ENCODE measurements at regions not wholly inside any gene's neighbourhood (a gene's known extent, or its start where the extent isn't known, plus 50 kb on each side); places are given as distances from the start of the nearest gene placed in this dataset.
"Not testable (repeated sequence)": the region's sequence is repeated elsewhere in the genome, so short reads cannot be mapped to it uniquely, and the experiment has no call there.

DNA sequence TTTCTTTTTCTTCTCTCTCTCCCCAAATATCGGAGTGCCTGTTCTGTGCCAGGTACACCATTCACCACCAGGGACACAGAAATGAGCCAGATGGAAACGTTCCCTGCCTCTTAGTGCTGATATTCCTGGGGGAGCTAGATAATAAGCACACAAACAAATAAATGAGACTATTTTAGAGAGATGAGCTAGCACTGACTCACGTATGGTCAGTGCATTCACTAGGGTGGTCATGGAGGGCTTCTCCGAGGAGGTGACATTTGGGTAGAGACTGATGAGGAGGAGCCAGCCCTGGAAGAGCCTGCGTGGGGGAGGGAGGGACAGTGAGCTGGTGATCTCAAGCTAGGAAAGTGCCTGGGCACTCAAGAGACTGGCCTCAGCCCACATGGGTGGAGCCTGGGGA lies 252.3 kb upstream of the KCNG1 start:
- Histone ChIP-seq H3K36me3 (replicated peaks in 1 of 2) (no peaks in the 10 kb centered on the region), H3K4me3 (no peak overlapping the region), H3K27me3 (peaks cover 9% of the 10 kb centered on the region), H3K27ac (no peak overlapping the region), H3K4me1 (replicated peaks in 1 of 2) (no peaks in the 10 kb centered on the region), H3K9me3 (replicated peaks in 1 of 3) (no peaks in the 10 kb centered on the region)
- TF ChIP-seq, protein P1, sequence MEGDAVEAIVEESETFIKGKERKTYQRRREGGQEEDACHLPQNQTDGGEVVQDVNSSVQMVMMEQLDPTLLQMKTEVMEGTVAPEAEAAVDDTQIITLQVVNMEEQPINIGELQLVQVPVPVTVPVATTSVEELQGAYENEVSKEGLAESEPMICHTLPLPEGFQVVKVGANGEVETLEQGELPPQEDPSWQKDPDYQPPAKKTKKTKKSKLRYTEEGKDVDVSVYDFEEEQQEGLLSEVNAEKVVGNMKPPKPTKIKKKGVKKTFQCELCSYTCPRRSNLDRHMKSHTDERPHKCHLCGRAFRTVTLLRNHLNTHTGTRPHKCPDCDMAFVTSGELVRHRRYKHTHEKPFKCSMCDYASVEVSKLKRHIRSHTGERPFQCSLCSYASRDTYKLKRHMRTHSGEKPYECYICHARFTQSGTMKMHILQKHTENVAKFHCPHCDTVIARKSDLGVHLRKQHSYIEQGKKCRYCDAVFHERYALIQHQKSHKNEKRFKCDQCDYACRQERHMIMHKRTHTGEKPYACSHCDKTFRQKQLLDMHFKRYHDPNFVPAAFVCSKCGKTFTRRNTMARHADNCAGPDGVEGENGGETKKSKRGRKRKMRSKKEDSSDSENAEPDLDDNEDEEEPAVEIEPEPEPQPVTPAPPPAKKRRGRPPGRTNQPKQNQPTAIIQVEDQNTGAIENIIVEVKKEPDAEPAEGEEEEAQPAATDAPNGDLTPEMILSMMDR (IDR thresholded peaks at IDR 0.05), result no peak
- TF ChIP-seq POLR2A (IDR thresholded peaks at IDR 0.05), result no peak
- no peak for DNase-seq
- 56 to 68% (median 63%) methylated on average over 5 of the region's 5 CpGs for WGBS, 4 donors
- intact Hi-C loops (cut with DNase I), result no loop called here

DNA sequence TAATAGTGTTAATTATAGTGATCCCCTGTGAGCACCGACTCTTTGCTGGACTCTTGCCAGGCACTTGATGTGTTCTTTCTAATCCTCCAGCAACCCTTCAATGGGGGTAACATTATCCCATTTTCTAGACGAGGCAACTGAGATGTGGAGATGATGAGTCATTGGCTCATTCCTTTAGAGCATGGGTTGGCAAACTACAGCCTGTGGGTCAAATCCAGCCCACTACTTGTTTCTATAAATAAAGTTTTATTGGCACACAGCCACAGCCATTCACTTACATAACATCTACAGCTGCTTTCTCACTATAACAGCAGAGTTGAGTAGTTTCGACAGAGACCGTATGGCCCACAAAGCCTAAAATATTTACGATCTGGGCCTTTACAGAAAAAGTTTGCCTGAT lies 249.5 kb upstream of the KCNG1 start:
- peaks cover 9% of the 10 kb centered on the region for H3K27me3 ChIP-seq
- no peak for DNase-seq
- H3K4me1 ChIP-seq (replicated peaks in 1 of 2), result no peaks in the 10 kb centered on the region
- no peak for TF ChIP-seq POLR2A (IDR thresholded peaks at IDR 0.05)
- TF ChIP-seq, protein P1 (IDR thresholded peaks at IDR 0.05), result no peak
- H3K4me3 ChIP-seq, result no peak overlapping the region
- no peak overlapping the region for H3K27ac ChIP-seq
- H3K36me3 ChIP-seq (replicated peaks in 1 of 2), result no peaks in the 10 kb centered on the region
- intact Hi-C loops (cut with DNase I), result no loop called here
- WGBS, 4 donors, result 67 to 86% (median 73%) methylated on average over 4 to 5 of the region's 5 CpGs
- H3K9me3 ChIP-seq (replicated peaks in 1 of 3), result no peaks in the 10 kb centered on the region

GRCh38 chr20:51271931-51272330 lies 249.0 kb upstream of the KCNG1 start:
- Histone ChIP-seq H3K9me3 (replicated peaks in 1 of 3) (no peaks in the 10 kb centered on the region), H3K36me3 (replicated peaks in 1 of 2) (no peaks in the 10 kb centered on the region), H3K4me1 (replicated peaks in 1 of 2) (no peaks in the 10 kb centered on the region), H3K27ac (no peak overlapping the region), H3K27me3 (peaks cover 9% of the 10 kb centered on the region), H3K4me3 (no peak overlapping the region)
- TF ChIP-seq, protein P1 (IDR thresholded peaks at IDR 0.05), result no peak
- no peak for TF ChIP-seq POLR2A (IDR thresholded peaks at IDR 0.05)
- intact Hi-C loops (cut with DNase I), result no loop called here
- no peak for DNase-seq
- 77 to 81% (median 79%) methylated on average over 7 of the region's 7 CpGs for WGBS, 4 donors

GRCh38 chr20:51271289-51271688 lies 248.4 kb upstream of the KCNG1 start:
- H3K4me1 ChIP-seq (replicated peaks in 1 of 2), result not testable (repeated sequence)

DNA sequence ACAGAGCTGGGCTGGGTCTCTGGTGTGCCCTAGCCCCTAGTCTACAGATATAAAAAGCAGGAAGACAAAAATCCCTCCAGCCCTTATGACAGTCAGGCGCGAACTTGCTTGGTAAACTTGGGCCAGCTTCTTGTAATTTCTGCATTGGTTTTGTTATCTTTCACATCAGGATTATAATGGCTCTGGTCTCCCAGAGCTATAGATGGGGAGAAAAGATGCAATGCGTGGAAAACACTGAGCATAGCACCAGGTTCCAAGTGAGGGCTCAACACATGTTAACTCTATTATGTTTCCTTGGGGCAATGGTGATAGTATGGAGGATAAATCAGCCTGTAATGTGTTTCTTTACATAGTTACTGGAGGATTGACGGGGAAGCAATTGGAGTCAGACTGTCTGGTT lies 246.8 kb upstream of the KCNG1 start:
- no peak overlapping the region for H3K4me3 ChIP-seq
- intact Hi-C loops (cut with DNase I), result no loop called here
- 73 to 86% (median 85%) methylated on average over 4 of the region's 4 CpGs for WGBS, 4 donors

More at GRCh38 chr20:51271289-51271688, 248.4 kb upstream of the KCNG1 start:
- H3K36me3 ChIP-seq (replicated peaks in 1 of 2); intact Hi-C loops (cut with DNase I); H3K9me3 ChIP-seq (replicated peaks in 1 of 3); DNase-seq; H3K27me3 ChIP-seq; H3K27ac ChIP-seq; H3K4me3 ChIP-seq: not testable (repeated sequence)
- WGBS, 4 donors, result 80 to 88% (median 86%) methylated on average over 2 of the region's 2 CpGs

More for the DNA sequence above, 246.8 kb upstream of the KCNG1 start:
- no peak for DNase-seq
- Histone ChIP-seq H3K36me3 (replicated peaks in 1 of 2) (no peaks in the 10 kb centered on the region), H3K27ac (no peak overlapping the region), H3K27me3 (no peaks in the 10 kb centered on the region), H3K9me3 (replicated peaks in 1 of 3) (no peaks in the 10 kb centered on the region), H3K4me1 (replicated peaks in 1 of 2) (no peaks in the 10 kb centered on the region)
- no peak for TF ChIP-seq POLR2A (IDR thresholded peaks at IDR 0.05)
- TF ChIP-seq, protein P1 (IDR thresholded peaks at IDR 0.05), result no peak

All from adrenal gland (tissue), 9 donors.